Activated CD4-positive, alpha-beta T cell treated with anti-CD3 and anti-CD28 coated beads, Interleukin-2, Interleukin-4, amounts not matched to agents 100 ng/mL and 50 ng/mL, durations not matched to agents 16 hours and 8 hours (primary cell): ENCODE measurements at regions not wholly inside any gene's neighbourhood (a gene's known extent, or its start where the extent isn't known, plus 50 kb on each side); places are given as distances from the start of the nearest gene placed in this dataset.

Source experiments
- DNase-seq: peaks from one replicate; pipeline ENCODE4 v3.0.0-alpha.2; 2020; ENCODE audit warnings: low spot score

DNA sequence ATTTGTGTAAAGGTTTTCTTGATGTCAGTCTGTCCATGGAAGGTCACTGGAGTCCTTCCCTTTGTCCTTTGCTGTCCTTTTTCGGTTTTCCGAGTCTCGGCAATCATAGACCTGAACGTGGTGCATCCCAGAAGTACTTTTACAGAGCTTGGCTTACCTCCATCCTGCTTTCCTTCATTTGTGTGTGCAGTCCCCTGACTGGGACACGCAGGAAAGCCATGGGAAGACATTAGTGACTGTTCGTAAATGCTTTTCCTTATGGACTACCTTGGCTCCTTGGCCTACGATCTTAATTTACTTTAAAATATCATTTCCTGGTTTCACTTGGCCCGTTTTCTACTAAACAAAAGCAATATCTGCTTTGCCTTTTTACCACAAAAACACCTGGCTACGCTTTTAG lies 328.4 kb upstream of the RARB start:
- no peak for DNase-seq

DNA sequence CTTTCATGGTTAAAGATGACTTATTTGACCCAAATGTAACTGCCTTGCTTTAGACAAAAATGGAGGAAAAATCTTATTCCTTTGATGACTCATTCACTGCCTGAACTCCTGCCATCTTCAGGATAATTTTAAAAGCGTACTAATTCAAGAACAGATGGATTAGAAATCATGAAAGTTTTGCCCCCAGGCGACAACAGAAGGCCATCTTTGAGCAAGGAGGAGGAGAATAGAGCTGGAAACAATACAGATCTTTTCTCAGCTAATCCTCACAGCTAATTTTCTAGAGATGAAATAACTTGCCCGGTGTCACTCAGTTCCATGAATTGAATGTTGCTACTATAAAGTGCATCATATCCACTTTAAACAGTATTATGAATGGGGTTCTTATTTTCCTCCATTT lies 324.7 kb upstream of the RARB start:
- DNase-seq = no peak

DNA sequence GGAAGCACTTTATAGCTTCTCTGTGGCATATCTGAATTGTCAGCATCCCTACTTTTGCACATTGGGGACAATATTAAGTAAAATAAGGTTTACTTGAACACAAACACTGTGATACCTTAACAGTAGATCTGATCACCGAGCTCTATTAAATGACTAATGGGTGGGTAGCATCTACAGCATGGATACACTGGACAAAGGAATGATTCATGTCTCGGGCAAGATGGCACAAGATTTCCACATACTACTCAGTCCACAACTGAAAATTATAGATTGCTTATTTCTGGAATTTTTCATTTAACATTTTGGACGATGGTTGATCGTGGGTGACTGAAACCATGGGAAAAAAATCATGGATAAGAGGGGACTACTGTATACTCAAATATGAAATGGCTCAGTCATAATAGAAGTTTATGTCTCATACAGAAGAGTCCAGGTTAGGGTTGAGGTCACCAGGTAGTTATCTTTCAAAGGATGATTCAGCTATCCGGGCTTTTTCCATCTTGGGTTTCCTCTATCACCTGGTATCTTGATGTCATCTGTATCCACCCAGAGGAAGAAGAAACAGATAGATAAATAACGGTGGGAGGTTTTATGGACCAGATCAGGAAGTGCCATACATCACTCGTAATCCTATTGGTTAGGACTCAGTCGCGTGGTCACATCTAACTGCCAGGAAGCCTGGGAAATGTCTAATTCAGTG lies 320.0 kb upstream of the RARB start:
- no peak for DNase-seq

DNA sequence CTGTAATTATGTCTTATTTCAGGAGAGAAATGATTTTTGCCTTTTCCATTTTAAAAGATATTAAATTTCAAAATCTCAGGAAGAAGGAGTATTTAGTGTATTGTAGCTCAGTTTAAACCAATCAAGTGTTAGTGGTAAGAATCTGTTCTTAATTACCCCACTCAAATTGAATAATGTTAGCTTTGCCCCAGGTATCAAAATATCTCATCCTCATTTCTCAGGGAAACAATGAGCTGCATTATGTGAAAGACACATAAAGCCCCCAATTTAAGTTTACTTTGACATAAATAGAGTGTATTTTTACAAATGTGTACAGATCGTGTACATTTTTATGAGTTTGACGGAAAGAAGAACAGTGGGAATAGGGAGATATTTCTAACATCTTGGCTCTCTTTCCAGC lies 317.4 kb upstream of the RARB start:
- DNase-seq = no peak

DNA sequence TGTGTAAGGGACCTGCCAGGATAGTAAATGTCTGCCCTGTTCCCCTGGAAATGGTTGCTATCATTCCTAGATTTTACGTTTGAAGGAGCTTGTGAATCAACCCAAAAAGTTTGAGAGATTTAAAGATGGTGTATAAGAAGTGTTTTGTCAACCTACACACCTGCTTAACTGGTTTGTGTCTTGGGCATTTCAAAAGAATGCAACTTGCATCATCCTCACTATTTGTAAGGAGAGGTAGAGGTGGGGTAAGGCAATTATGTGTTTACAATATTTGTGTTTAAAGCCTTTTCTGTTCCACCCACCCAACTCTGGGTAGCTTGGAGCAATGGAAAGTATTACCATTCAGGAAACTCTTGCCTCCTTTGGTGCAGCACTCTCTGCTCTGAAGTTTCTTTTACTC lies 314.2 kb upstream of the RARB start:
- no peak for DNase-seq

DNA sequence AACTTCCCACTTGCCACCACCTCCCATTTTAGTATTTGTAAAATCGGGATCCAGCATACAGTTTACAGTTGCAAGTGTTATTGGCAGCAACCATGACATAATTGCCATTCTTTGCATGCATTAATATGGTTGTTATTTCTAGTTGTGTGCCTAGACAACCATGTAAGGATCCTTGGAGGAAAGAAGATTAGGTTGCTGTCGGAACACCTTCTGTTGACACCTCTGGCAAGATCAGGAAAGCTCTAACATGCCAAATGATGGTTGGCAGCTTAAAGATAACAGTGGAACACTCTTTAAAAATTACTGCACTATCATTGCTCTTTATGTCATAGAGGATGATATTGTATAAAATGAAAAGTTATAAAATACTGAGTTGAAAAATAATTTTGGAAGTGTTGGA lies 313.5 kb upstream of the RARB start:
- no peak for DNase-seq

DNA sequence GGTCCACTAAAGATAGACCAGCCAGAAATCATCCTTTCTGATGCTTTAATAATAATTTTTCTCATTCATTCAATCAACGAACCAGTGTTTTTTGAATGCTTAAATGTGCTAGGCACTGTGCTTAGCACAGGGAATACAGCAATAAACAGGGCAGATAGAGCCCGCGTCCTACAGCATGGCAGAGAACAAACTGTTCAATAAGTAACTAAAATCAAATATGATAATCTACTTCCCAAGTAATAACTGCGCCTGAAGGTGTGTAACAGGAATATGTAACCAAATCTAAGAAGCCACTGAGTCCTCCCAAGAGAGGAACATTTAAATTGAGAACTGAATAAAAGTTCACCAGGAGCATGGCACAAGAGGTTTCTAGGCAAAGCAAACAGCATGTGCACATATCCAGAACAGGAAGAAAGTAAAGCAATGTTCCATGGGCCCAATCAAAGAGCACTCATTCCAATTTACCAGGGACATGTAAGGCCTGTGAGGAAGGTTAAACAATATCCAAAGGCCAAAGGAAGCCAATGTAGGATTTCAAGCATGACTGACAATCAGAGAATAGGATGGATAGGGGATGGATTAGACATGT lies 311.0 kb upstream of the RARB start:
- DNase-seq = no peak

DNA sequence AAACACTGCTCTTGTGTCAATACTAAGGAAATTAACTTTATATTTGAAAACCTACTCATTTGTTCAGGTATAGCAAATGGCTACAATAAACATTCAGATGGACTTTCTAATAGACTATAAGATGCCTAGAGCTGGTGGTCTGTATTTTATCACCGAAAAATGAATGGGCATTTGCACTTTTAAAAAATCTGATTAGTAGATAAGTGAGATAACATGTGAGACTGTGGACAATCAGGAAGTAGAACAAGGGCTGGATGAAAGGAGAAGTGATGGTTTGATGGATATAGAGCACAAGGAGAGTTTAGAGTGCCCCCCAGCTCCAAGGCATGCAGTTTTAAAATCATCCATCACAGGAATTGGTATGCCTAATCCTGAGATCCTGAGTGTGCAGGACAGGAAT lies 308.4 kb upstream of the RARB start:
- no peak for DNase-seq

DNA sequence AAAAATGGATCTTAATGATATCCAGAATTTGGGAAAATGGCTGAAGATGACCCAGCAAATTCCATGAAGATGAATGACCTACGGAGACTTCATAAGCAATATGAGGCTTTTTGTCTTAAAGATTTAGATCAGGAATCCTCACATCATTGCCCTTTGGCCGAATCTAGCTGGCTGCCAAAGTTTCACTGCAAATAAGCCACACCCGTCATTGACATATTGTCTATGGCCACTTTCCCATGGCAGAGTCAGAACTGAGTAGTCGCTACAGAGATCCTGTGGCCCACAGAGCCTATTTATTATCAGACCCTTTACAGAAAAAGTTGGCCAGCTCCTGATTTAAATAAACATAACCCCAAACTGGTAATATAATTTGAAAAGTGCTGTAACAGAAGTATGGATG lies 307.4 kb upstream of the RARB start:
- DNase-seq = no peak

DNA sequence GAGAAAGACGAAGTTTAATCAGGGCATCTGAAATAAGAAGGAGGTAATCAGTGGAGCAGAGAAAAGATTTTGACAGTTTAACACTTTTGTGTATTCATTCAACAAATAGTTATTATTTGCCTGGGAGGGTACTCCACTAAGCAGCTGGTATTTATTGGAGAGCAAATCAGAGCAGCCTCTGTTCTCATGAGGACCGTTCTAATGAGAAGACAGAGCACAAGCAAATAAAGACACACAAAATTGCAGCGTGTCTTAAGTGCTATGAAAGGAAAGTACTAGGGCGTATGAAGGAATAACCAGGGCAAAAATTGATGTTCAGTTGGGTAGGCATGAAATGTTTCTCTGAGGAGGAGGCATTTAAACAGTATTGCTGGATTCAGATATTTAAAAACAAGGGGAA lies 302.9 kb upstream of the RARB start:
- DNase-seq = no peak

DNA sequence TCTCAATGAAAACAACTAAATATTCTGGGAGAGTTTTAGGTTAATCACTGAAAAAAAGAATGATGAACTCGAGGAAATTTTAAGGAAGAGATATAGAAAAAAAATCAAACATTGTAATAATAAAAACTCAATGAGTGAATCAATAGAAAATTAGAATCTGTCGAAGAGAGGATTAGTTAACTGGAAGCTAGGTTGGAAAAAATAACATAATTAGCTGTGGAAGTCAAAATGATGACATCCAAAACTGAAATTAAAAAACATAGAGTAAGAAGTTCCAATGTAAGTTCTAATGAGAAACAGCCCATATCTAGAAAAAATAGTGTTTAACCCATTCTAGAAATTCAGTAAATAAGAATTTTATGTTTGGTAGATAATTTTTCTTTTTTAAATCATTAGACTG lies 299.3 kb upstream of the RARB start:
- DNase-seq = no peak

DNA sequence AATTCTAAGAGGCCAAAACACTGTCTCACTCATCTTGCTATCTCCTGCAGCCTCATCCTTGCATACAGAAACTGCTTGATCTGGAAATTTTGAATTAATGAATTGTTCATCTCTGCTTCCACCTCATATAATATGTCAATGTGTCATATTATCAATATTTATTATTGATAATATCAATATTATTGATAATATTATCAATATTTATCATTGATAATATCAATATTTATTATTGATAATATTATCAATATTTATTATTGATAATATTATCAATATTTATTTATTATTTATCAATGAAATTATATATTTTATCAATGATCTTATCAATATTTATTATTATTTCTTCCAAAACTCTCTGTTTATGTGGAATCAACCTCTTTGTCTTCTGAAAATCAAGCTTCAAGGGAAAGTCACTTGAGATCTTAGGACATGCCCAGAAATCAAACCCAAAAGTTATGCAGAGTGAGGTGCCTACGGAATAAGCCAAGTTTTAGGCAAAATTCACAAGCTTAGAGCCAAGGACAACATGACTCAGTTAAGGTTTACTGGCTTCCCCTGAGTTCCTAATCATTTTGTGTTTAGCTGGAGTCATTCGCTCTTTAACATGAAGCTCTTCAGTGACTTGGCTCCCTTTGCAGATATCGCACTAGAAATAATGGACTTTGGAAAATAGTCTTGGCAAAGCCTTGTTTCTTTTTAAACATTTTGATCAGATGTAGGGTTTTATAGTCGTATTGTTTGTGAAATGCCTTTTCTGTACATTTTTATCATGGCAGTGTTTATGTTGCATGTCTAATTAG lies 297.1 kb upstream of the RARB start:
- DNase-seq = no peak

DNA sequence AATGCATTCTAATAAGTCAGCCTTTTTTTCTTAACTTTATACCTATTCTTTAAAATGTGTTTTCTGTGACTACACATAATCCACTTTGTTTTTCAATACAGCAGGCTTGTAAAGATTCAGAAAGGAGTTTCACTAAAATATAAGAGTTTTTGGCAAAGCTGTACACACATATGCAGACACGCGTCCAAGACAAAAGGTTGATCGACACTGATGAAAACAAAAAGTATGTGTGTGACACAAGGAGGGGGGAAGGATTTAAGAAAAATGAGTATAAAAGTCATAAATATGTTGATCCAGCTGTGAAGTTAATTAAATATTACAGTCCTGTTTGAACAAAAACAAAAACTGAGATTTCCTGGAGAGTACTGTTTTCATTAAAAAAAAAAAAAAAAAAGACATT lies 294.5 kb upstream of the RARB start:
- DNase-seq = no peak

DNA sequence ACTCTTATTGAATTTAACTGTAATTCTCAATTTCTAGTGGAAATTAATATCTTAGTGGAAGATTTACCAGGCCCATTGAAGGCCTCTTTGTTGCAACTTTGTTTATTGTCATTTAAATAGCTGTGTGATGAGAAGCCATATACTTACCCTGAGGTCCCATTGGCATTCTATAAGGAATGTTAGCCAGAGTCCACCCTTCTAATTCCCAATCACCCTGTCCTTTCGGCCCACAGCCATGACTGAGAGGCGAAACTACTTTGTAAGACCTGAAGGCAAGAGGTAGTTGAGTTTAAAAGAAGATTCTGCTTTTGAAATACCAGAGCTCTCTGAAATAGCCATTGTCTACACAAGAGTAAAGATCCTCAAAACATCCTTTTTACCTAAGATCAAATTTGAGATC lies 290.5 kb upstream of the RARB start:
- no peak for DNase-seq

DNA sequence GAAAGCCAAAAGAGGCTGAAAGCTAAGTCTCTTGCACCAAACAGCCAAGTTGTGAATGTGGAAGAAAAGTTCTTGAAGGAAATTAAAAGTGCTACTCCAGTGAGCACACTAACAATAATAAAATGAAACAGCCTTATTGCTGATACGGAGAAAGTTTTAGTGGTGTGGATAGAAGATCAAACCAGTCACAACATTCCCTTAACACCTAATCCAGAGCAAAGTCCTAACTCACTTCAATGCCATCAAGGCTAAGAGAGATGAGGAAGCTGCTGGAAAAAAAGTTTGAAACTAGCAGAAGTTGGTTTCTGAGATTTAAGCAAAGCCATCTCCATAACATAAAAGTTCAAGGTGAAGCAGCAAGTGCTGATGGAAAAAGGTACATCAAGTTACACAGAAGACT lies 288.8 kb upstream of the RARB start:
- no peak for DNase-seq

DNA sequence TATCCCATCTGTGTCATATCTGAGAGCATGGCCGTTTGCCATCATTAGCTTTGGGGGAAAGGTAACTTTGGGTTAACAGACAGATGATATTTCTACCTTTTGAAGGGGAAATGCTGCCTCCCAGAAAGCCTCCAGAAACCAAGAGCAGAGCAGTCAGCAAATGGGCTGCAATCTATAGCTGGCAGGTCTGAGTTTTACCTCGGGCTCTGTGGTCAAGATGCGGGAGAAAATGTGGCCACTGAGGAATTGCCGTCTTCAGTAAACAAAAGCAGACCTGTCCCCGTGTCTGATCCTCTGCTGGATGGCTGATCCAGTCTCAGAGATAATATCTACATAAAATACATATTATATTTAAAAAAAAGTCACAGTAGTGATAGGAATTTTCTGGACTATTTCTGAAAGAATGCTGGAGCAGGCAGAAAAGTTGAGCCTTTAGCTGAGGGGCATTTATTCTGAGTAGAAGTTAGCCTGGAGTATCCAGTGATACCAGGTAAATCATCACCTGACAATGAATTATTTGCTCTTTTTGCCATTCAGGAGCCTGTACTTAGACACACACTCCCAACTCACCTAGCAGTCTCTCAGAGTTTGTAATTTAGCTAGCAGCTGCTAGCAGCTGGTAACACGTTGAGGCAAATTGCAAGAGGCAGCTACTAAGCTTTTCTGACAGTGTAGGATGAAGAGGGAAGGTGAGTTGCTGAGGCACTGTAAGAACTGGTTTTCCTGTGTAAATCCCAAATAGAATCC lies 285.3 kb upstream of the RARB start:
- DNase-seq = no peak

DNA sequence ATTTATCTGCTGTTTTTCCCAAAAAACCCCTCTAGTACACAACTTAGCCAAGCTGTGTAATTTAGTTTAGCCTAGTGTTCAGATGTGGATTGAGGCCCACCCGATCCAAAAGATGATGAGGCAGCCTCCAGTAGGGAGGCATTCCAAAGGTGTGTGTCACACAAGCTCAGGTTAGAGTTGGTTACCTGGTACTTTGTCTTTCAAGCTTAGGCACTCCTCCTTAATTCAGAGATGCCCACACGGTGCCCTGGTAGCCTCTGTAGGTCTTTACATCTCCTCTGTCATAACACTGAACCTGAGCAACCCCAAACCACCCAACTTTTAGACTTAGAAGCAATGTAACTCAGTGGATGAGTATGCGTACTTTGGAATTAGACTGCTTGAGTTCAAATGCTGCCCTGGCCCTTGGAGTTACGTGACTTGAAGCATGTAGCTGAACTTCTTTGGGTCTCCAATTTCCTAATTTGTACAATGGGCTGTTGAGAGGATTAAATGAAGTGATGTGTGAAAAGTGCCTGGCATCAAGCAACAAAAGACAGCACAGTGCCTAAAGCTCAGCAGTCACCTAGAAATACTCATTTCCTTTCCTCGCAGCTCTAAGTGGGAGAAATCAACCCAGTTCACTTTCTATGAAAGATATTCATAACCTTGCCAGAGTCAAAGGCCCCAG lies 284.6 kb upstream of the RARB start:
- DNase-seq = no peak

DNA sequence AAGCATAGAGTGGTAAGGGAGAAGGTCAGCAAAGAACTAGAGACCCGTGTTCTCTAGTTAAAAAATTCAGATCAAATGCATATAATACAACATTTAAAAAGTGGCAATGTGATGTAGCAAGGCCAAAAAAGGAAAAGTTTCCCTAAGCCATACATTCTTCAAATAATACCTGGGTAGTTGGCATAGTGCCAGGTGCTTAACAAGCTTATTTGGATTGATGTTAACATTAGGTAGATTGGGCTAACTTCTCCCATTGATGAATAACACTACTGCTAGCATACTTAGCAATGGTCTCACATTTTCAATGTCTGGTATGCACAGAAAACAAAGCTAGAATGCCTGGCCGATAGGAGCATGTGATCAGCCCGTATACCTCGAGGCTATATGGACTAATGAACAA lies 283.6 kb upstream of the RARB start:
- no peak for DNase-seq

DNA sequence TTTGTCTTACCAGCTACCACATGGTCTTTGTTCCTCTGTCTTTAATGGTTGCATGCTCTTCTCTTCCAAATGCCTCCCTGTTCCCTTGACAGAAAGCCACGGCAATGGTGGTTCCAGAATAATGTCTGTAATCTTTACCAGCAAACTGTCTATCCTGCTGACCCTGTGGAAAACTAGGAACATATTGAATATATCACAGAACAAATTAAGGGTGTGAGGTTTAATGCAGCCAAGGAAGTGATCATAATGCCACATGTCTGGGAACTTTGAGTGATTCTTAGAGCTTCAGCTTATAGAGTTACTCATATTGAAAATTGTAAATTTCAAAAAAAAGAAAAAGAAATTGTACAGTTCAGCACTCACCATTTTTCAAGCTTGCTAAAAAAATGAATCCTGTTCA lies 282.9 kb upstream of the RARB start:
- DNase-seq = no peak

DNA sequence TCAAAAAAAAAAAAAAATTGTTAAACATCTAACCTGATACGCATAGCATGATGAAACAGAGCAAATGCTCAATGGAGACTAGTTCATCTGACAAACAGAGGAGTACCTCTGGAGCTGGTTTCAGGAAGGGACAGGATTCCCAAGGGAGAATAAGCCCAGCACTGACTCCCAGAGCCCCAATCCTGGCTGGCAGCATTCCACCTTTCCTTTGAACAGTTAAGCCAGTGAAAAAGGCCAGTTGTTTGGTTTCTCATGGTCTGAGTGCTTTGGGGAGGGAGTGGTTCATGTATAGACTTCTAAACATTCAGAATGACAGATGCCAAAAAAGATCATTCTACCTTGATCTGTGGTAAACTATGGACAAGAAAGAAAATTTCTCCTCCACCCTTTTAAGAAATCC lies 277.9 kb upstream of the RARB start:
- no peak for DNase-seq

DNA sequence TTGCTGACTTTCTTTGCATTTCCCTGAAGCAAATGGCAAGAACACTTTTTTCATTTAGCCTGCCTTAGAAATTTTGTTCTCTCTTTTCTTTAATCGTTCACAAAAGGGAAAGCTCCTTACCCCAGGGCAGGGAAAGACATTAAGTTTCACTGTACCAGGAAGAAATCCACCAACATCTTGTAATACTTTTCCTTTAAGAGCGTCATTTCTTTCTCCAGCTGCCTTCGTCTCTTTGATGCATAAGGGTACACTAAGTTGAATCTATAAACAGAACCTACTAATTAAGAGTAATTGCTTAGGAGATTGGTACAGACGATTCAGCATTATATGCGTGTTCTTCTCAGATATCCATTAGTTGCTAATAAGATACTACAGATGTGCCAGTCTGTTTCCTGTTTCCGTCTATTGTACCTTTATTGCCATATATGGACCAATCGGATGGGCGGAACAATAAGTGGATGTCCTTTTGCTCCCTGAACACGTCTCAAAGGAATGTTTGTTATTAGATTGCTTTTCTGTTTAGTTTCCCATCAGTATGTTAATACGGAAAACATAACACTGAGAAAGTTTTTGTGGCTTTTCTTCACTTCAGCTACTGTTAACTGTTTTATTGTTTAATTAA lies 276.7 kb upstream of the RARB start:
- DNase-seq = no peak

DNA sequence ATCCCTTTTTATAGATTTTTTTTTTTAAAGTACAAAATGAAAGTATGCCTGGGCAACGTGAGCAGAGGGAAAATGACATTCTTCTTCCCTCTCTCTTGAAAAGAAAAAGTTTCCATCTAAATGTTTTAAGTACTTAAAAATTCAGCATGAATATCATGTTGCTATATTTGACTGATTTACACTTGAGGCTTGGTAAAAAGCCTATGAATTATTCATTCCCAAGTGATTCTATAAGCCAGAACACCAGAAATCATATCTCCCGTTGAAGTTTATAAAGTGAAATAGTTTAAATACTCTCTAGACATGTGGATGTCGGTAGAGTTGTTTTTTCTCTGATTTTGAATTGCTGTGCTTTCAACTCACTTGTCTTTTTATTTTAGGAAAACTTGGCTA lies 276.2 kb upstream of the RARB start:
- no peak for DNase-seq
